SKM-1 (cell line): ENCODE measurements at regions not wholly inside any gene's neighbourhood (a gene's known extent, or its start where the extent isn't known, plus 50 kb on each side); places are given as distances from the start of the nearest gene placed in this dataset.

Experiments used
- DNase-seq: peaks from one replicate; lab custom pipeline; 2025; ENCODE audit not compliant: unreplicated experiment; lab: John Stamatoyannopoulos, UW

- no peak for DNase-seq
Measured at GRCh38 chr11:134639586-134640330, 227.7 kb upstream of the B3GAT1 start.

DNA sequence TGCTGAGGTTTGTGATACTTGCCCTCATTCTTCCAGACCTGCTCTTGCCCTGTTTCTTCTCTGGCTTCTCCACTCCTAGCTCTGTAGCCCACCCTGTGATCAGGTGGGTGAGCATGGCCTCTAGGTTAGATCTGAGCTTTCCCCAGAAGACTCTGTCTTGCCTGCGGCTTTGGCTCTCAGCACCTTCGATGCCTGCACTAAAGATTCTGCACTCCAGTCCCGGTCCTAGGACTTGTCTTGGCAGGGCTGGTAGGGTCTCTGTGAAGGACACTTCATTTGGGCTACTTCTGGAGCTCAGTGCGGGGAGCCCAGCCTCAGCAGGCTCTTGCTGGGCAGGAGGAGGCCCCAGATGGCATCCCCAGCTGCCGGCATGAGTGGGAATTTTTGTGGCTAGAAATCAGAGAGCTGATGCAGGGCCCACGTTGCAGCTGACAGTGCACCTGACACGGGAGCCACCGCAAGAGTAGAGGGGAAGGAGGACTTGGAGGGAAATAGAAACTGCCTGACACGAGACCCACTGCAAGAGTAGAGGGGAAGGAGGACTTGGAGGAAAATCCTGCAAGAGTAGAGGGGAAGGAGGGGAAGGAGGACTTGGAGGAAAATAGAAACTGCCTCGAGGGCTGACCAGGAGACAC lies 226.9 kb upstream of the B3GAT1 start:
- DNase-seq = no peak

GRCh38 chr11:134637091-134638015 lies 225.3 kb upstream of the B3GAT1 start:
- DNase-seq = no peak

DNA sequence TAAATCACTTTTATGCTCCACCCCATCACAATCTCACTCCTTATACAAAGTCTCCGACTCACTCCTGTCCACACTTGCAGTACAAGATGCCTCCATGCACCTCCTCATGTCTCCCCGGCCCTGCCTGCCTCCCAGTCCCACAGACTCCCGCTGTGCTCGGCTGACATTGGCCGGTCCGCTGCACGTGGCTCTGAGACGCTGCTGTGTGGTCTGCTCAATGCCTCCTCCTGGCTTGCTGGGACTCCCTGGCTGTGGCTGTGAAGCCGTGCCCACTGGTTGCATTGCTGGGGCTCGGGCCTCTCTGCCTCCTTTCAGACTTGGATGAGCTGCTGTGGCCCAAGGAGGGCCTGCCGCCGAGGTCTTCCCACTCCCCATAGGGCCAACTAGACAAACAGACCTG lies 224.0 kb upstream of the B3GAT1 start:
- DNase-seq = no peak

DNA sequence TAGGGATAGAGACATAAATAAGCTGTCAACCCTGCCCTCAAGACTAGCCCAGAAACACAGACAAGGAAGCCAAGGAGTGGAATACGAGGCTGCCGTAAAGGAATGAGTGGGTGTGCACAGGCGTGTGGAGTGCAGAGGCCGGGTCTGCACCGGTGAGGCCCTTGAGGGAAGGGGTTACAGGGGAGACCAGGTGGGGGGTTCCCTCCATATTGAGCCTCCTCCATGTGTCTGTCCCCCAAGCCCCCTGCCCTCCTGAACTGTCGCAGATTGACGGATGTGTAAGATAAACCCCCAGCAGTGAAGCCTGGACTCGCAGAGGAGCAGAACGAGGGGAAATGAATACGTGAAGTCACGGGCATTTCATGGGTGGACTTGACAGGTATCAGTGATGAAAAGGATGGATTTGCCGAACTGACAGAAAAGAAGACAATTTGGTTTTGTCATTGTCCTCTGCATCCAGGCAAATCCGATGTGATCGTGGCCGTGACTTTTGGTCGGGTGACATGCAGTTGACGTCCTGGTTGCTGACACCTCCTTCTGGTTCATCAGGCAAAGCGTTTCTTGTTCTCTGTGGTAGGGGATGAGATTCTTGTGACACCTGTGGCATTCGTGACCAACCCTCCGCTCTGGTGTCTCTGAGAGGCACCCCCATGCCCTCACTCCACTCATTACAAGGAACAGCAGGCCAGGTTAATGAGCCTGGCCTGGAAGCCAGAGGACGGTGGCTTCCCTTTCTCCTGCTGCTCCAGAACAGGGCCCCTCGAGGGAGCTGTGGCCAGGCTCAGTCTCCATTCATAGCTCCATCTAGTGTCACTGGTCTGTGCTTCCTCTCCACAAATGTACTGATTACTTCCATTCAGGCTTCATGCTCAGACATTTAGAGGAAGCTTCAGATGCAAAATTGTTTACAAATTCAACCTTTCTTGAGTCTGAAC lies 223.1 kb upstream of the B3GAT1 start:
- no peak for DNase-seq

DNA sequence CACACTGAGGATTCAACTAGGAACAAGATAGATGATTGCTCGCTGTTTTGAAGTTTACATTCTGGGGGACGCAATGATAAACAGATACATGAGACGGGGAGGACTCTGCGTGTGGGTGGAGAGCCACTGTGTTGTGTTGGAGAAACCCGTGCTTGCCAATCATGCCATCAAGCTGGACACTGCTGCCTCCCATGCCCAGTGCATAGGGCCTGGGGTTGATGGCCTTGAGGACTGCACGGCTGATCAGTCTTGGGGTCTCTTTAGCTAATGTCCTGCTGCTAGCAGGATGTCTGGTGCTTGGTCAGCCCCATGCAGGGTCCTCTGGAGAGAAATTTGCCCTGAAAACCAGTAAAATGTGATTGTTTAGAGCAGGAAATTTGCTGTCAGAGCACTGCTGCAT lies 221.2 kb upstream of the B3GAT1 start:
- DNase-seq = no peak

- no peak for DNase-seq
Measured at GRCh38 chr11:134632347-134633119, 220.5 kb upstream of the B3GAT1 start.

GRCh38 chr11:134630861-134631260 lies 218.8 kb upstream of the B3GAT1 start:
- DNase-seq = no peak

DNA sequence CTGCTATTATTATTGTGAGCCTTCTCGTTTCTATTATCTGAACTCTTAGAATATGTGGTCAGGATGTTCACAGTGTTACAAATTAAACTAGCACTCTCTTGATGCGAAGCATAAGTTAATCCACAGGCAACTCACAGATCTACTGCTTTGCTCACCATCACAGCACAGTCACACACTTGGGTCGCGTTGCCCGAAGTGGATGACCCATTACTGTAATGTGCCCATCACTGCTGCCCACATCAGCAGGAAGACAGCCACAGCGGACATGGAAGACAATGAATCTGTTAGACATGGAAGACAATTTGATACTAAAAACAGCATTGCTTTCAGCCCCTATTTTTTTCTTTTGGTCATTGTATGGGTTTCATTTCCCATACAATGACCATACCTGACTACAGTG lies 216.4 kb upstream of the B3GAT1 start:
- DNase-seq = no peak

GRCh38 chr11:134626032-134626431 lies 214.0 kb upstream of the B3GAT1 start:
- no peak for DNase-seq

- DNase-seq = no peak
Measured at GRCh38 chr11:134625631-134626030, 213.6 kb upstream of the B3GAT1 start.

DNA sequence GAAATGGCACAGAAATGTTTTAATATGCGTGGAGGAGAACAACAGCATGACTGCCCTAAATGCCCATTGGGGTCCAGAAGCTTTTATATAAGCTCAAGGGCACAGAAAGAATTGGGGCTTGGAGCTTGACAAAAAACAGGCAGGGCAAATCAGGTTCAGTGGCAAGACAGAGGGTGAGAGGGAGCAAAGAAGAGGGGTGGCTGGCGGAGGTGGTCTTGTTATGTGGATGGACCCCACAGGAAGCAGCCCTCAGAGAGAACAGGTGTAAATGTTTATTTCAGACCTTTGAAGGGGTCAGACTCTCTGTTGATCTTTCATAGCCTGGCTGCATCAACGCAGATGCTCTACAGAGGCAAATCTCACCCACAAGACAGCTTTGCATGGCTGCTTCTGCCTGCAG lies 213.1 kb upstream of the B3GAT1 start:
- no peak for DNase-seq

- no peak for DNase-seq
Measured at GRCh38 chr11:134624166-134624920, 212.3 kb upstream of the B3GAT1 start.

- DNase-seq = no peak
Measured at GRCh38 chr11:134623711-134624110, 211.7 kb upstream of the B3GAT1 start.

GRCh38 chr11:134622458-134622857 lies 210.4 kb upstream of the B3GAT1 start:
- DNase-seq = no peak

DNA sequence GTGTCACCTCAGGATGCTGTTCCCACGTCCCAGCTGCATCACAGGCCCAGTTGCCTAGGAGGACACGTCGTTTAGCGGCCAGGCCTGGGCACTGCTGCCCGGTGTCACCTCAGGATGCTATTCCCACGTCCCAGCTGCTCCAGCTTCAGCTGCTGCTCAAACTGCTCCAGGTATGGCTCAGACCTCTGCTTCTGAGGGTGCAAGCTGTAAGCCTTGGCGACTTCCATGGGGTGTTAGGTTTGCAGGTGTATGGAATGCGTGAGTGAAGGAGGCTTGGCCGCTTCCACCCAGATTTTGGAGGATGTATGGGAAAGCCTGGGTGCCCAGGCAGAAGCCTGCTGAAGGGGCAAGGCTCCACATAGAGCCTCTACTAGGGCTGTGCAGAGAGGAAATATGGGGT lies 205.3 kb upstream of the B3GAT1 start:
- DNase-seq = no peak

DNA sequence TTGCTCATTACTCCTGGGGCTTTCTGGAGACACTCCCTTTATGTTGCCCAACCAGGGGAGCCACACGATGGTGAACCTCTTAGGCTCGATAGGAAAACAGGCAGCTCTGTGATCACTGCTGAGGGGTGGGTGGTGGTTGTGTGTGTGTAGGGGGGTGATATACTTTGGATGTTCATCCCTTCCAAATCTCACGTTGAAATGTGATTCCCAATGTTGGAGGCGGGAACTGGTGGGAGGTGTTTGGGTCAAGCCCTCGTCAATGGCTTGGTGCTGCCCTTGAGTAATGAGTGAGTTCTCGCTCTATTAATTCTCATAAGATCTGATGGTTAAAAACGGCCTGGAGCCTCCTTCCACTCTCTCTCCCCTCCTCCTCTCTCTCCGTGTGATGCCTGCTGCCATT lies 204.0 kb upstream of the B3GAT1 start:
- no peak for DNase-seq

DNA sequence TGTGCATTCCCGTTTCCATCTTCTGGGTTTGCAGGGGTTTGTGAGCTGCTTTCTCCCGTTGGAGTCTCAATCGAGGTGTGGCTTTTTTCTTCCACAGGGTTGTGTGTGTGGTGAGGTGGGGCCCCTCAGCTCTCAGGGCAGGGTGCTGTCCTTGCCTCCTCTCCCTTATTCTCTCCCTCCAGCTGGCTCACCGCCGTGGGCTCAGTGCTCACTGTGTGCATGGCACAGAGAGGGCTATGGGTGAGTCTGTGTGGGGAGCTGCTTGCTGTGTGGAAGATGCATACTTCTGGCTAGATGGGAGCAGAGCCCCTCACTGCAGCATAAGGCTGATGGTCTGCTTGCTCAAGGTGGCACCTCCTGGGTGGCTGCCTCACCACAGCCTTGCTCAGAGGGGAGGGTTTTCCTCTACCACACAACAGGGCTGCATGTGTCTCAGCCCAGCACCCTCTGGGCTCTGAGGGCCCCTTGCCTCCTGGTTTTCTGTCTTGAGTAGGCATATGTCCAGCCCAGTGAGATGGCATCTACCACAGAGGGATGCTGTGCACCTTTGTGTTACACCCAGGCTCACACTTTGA lies 203.1 kb upstream of the B3GAT1 start:
- no peak for DNase-seq

- DNase-seq = no peak
Measured at GRCh38 chr11:134614141-134614540, 202.1 kb upstream of the B3GAT1 start.
